ENCODE measurements at regions not wholly inside any gene's neighbourhood (a gene's known extent, or its start where the extent isn't known, plus 50 kb on each side); places are given as distances from the start of the nearest gene placed in this dataset.

GRCh38 chr1:196060539-196060938 is 547.7 kb downstream of the KCNT2 start:
- TF ChIP-seq MAX (IDR thresholded peaks at IDR 0.05; ENCODE audit: insufficient read depth, insufficient read length) (no peak), MYC (IDR thresholded peaks at IDR 0.05; ENCODE audit: low read depth, low read length) (no peak), EZH2 (IDR thresholded peaks at IDR 0.05; ENCODE audit: borderline replicate concordance, low read depth, low read length, severe bottlenecking) (no peak), POLR2AphosphoS5 (IDR thresholded peaks at IDR 0.05; ENCODE audit: insufficient read depth, low read depth, low read length) (no peak), CTCF (IDR thresholded peaks at IDR 0.05; ENCODE audit: extremely low read depth in 1 of 2, insufficient read depth in 1 of 2, low read depth in 1 of 2, low read length in 2 of 2) (no peak), FOS (IDR thresholded peaks at IDR 0.05; ENCODE audit: borderline replicate concordance, insufficient read depth, low read length) (no peak), POLR2A (IDR thresholded peaks at IDR 0.05; ENCODE audit: low read depth, low read length) (no peak), GATA2 (IDR thresholded peaks at IDR 0.05; ENCODE audit: insufficient read depth, insufficient read length, low read depth, low read length) (no peak), JUN (IDR thresholded peaks at IDR 0.05; ENCODE audit: borderline replicate concordance, insufficient read depth, insufficient read length, low read depth) (no peak)
- no peaks in the 10 kb centered on the region for H3K79me2 ChIP-seq (ENCODE audit: control insufficient read depth, insufficient read depth, low read length)
- no peak for DNase-seq (ENCODE audit: low read depth, low spot score)
- no peak overlapping the region for H3K9ac ChIP-seq (replicated peaks; ENCODE audit: extremely low read depth, insufficient read depth, low read length)
- H3K9me3 ChIP-seq (replicated peaks; ENCODE audit: control insufficient read depth, insufficient read depth, low read length), result no peaks in the 10 kb centered on the region
- H3K9me1 ChIP-seq (replicated peaks; ENCODE audit: control insufficient read depth, extremely low read depth, insufficient read depth, low read length), result no peaks in the 10 kb centered on the region
- no TSS peak for BruUV-seq (replicated peaks)
- H3K4me3 ChIP-seq (replicated peaks in 1 of 3; ENCODE audit: insufficient read depth in 1 of 3, low read depth in 1 of 3, low read length in 3 of 3), result no peak overlapping the region
- FAIRE-seq, result no peak
- no peaks in the 10 kb centered on the region for H4K20me1 ChIP-seq (replicated peaks; ENCODE audit: control insufficient read depth, extremely low read depth, insufficient read depth, low read length)
- no peaks in the 10 kb centered on the region for H3K27me3 ChIP-seq (ENCODE audit: control insufficient read depth in 2 of 2, insufficient read depth in 2 of 2, low read length in 2 of 2)
- H2AFZ ChIP-seq (ENCODE audit: low read depth, low read length), result no peak overlapping the region
- H3K4me2 ChIP-seq (ENCODE audit: insufficient read depth, low read length), result no peak overlapping the region
- dilution Hi-C loops (cut with MboI; ENCODE audit: extremely low pct_ligation_motif_present, low sequenced_read_pairs) (no loop called here), intact Hi-C loops (cut with micrococcal nuclease) (no loop called here)
- no peaks in the 10 kb centered on the region for H3K4me1 ChIP-seq (ENCODE audit: control insufficient read depth, extremely low read depth, insufficient read depth, low read length)
- POLR2A ChIA-PET, result no interaction called here
- H3K27ac ChIP-seq (ENCODE audit: insufficient read depth, low read depth, low read length), result no peak overlapping the region
- H3K36me3 ChIP-seq (ENCODE audit: control insufficient read depth in 2 of 2, extremely low read depth in 1 of 2, insufficient read depth in 2 of 2, low read length in 2 of 2), result no peaks in the 10 kb centered on the region
- CTCF ChIA-PET, result no interaction called here
